H1 (cell line): ENCODE measurements at regions not wholly inside any gene's neighbourhood (a gene's known extent, or its start where the extent isn't known, plus 50 kb on each side); places are given as distances from the start of the nearest gene placed in this dataset.

Source experiments
- CTCF ChIA-PET: fragments of 300-600 bp; sonication (Branson Sonifier 250); formaldehyde crosslinking; loops from one replicate; lab custom pipeline; 2021; ENCODE audit not compliant: partially characterized antibody; lab: Charles Lee
- POLR2A ChIA-PET: fragments of 300-600 bp; sonication (Branson Sonifier 250); formaldehyde crosslinking; loops from one replicate; lab custom pipeline; 2021; ENCODE audit warnings: inconsistent platforms; ENCODE audit not compliant: partially characterized antibody; lab: Charles Lee
- DNase-seq, 2 experiments: peaks; one replicate each; pipeline versions ENCODE4 v3.0.0 to v3.0.0-alpha.2; 2010 to 2022; ENCODE audit warnings: low spot score in 2 of 2, low read depth in 1 of 2, mixed read lengths in 1 of 2
- FAIRE-seq: peaks from 2 replicates; lab custom pipeline; 2011; peaks lifted over from hg19 to GRCh38; lab: Jason Lieb, UNC
- H2AFZ ChIP-seq: 2 replicates; pipeline ENCODE4 v1.8.1; 2012; ENCODE audit warnings: low read length, inconsistent platforms
- H2AK5ac ChIP-seq: 2 replicates; pipeline ENCODE4 v1.6.1; 2013; ENCODE audit warnings: low read depth, low read length
- H2BK120ac ChIP-seq: replicated peaks from 2 replicates; pipeline ENCODE3; 2013; ENCODE audit warnings: low read depth, low read length, inconsistent platforms
- H2BK12ac ChIP-seq: 2 replicates; pipeline ENCODE4 v1.6.1; 2013; ENCODE audit warnings: low read depth, low read length
- H2BK15ac ChIP-seq: 2 replicates; pipeline ENCODE4 v1.6.1; 2013; ENCODE audit warnings: low read length
- H2BK20ac ChIP-seq: 2 replicates; pipeline ENCODE4 v1.6.1; 2013; ENCODE audit warnings: low read length
- H2BK5ac ChIP-seq: 2 replicates; pipeline ENCODE4 v1.6.1; 2013; ENCODE audit warnings: low read depth, low read length
- H3K14ac ChIP-seq: 2 replicates; pipeline ENCODE4 v1.6.1; 2013; ENCODE audit warnings: inconsistent platforms; ENCODE audit not compliant: insufficient read length
- H3K18ac ChIP-seq: 2 replicates; pipeline ENCODE4 v1.6.1; 2013; ENCODE audit warnings: low read length; ENCODE audit errors: extremely low read depth
- H3K23ac ChIP-seq: 2 replicates; pipeline ENCODE4 v1.6.1; 2013; ENCODE audit warnings: inconsistent platforms; ENCODE audit not compliant: insufficient read length
- H3K23me2 ChIP-seq: 2 replicates; pipeline ENCODE4 v1.6.1; 2013; ENCODE audit warnings: low read depth, low read length
- H3K27ac ChIP-seq: 2 replicates; pipeline ENCODE4 v1.6.1; 2011; ENCODE audit warnings: low read depth, low read length, inconsistent platforms
- H3K27me3 ChIP-seq, 4 experiments: replicated peaks in 1 of 4; 1 replicate in 1 of 4; 2 replicates in 3 of 4; pipeline versions ENCODE4 v1.6.1 to v1.8.1; 2011 to 2013; ENCODE audit warnings: low read length in 3 of 4, mild to moderate bottlenecking in 3 of 4, inconsistent platforms in 2 of 4, mixed read lengths in 2 of 4, moderate library complexity in 1 of 4; ENCODE audit not compliant: control insufficient read depth in 3 of 4, insufficient read depth in 3 of 4; ENCODE audit errors: extremely low read depth in 1 of 4
- H3K36me3 ChIP-seq, 4 experiments: 2 replicates each; pipeline versions ENCODE4 v1.6.1 to v1.8.1; 2011 to 2013; ENCODE audit warnings: mild to moderate bottlenecking in 4 of 4, low read length in 3 of 4, moderate library complexity in 2 of 4, control low read depth in 1 of 4, inconsistent platforms in 1 of 4; ENCODE audit not compliant: insufficient read depth in 4 of 4, control insufficient read depth in 2 of 4
- H3K4ac ChIP-seq: replicated peaks from 2 replicates; pipeline ENCODE3; 2013; ENCODE audit warnings: low read length, low read depth, mixed read lengths, inconsistent platforms; ENCODE audit not compliant: insufficient read length
- H3K4me1 ChIP-seq, 4 experiments: replicated peaks in 1 of 4; 1 replicate in 1 of 4; 2 replicates in 3 of 4; pipeline versions ENCODE4 v1.6.1 to v1.8.1; 2011 to 2013; ENCODE audit warnings: low read length in 3 of 4, inconsistent platforms in 2 of 4, mixed read lengths in 1 of 4; ENCODE audit not compliant: insufficient read depth in 4 of 4, control insufficient read depth in 3 of 4
- H3K4me2 ChIP-seq, 2 experiments: 2 replicates each; pipeline versions ENCODE4 v1.6.1 to v1.8.1; 2011 to 2013; ENCODE audit warnings: low read depth in 2 of 2, low read length in 2 of 2, control low read depth in 1 of 2, inconsistent platforms in 1 of 2, mild to moderate bottlenecking in 1 of 2; ENCODE audit not compliant: insufficient read depth in 1 of 2
- H3K4me3 ChIP-seq, 4 experiments: fragments of 200-600, 300-600 bp in 1 of 4; sonication (generic), shearing (Covaris generic), sonication (Bioruptor Twin) in 1 of 4; 2 replicates each; pipeline versions ENCODE4 v1.5.1 to v1.8.1; 2011 to 2016; ENCODE audit warnings: low read length in 4 of 4, low read depth in 3 of 4, control low read depth in 2 of 4, inconsistent platforms in 2 of 4, mild to moderate bottlenecking in 2 of 4, mixed read lengths in 1 of 4, moderate library complexity in 1 of 4; ENCODE audit not compliant: insufficient read depth in 2 of 4; ENCODE audit errors: extremely low read depth in 1 of 4
- H3K56ac ChIP-seq: replicated peaks from 2 replicates; pipeline ENCODE3; 2013; ENCODE audit warnings: low read depth, mild to moderate bottlenecking, mixed read lengths, low read length, inconsistent platforms; ENCODE audit not compliant: insufficient read length
- H3K79me1 ChIP-seq: 2 replicates; pipeline ENCODE4 v1.6.1; 2013; ENCODE audit warnings: low read depth, low read length, control low read depth
- H3K79me2 ChIP-seq, 2 experiments: 2 replicates each; pipeline versions ENCODE4 v1.6.1 to v1.8.1; 2012 to 2013; ENCODE audit warnings: low read length in 2 of 2, mild to moderate bottlenecking in 2 of 2, inconsistent platforms in 1 of 2; ENCODE audit not compliant: insufficient read depth in 2 of 2, control insufficient read depth in 1 of 2
- H3K9ac ChIP-seq, 4 experiments: replicated peaks in 1 of 4; 1 replicate in 1 of 4; 2 replicates in 3 of 4; pipeline versions ENCODE4 v1.6.1 to v1.8.1; 2011 to 2013; ENCODE audit warnings: low read depth in 3 of 4, low read length in 3 of 4, control low read depth in 2 of 4, mild to moderate bottlenecking in 2 of 4, moderate library complexity in 2 of 4, inconsistent platforms in 1 of 4; ENCODE audit errors: extremely low read depth in 1 of 4
- H3K9me3 ChIP-seq, 2 experiments: 2 replicates each; pipeline versions ENCODE4 v1.6.1 to v1.8.1; 2012 to 2013; ENCODE audit warnings: mild to moderate bottlenecking in 2 of 2, moderate library complexity in 2 of 2, control low read depth in 1 of 2, inconsistent platforms in 1 of 2, low read depth in 1 of 2, low read length in 1 of 2, mixed read lengths in 1 of 2; ENCODE audit not compliant: insufficient read depth in 2 of 2
- H4K20me1 ChIP-seq, 2 experiments: replicated peaks in 1 of 2; 2 replicates each; pipeline versions ENCODE3 to v1.8.1; 2011 to 2013; ENCODE audit warnings: inconsistent platforms in 2 of 2, low read length in 2 of 2, mild to moderate bottlenecking in 1 of 2; ENCODE audit not compliant: insufficient read depth in 2 of 2, control insufficient read depth in 1 of 2
- H4K5ac ChIP-seq: 2 replicates; pipeline ENCODE4 v1.6.1; 2013; ENCODE audit warnings: low read length, low read depth, mixed read lengths, inconsistent platforms; ENCODE audit not compliant: insufficient read length
- H4K8ac ChIP-seq: 2 replicates; pipeline ENCODE4 v1.8.0; 2013; ENCODE audit warnings: mild to moderate bottlenecking, moderate library complexity, low read length, inconsistent platforms; ENCODE audit not compliant: insufficient read depth; ENCODE audit errors: extremely low read depth
- H4K91ac ChIP-seq: replicated peaks from 2 replicates; pipeline ENCODE3; 2013; ENCODE audit warnings: low read length, mixed read lengths, inconsistent platforms; ENCODE audit not compliant: insufficient read length
- WGBS, 2 experiments: shearing (Covaris generic) in 1 of 2; methylation state at CpG; one replicate each; pipeline versions ENCODE4 v1.1.6 to v1.1.7; 2013 to 2015; ENCODE audit warnings: low lambda C conversion rate in 2 of 2, mixed read lengths in 2 of 2, inconsistent platforms in 1 of 2, low coverage in 1 of 2, missing lambda C conversion rate in 1 of 2; ENCODE audit not compliant: insufficient replicate concordance in 2 of 2, insufficient coverage in 1 of 2, insufficient read length in 1 of 2; ENCODE audit errors: extremely low coverage in 1 of 2, missing lambda C conversion rate in 1 of 2; 5-methylcytosine and 5-hydroxymethylcytosine counted together
- TF ChIP-seq, protein P1 (sequence below): IDR thresholded peaks from 2 replicates; pipeline ENCODE4 v1.6.1; 2012; ENCODE audit warnings: inconsistent platforms

DNA sequence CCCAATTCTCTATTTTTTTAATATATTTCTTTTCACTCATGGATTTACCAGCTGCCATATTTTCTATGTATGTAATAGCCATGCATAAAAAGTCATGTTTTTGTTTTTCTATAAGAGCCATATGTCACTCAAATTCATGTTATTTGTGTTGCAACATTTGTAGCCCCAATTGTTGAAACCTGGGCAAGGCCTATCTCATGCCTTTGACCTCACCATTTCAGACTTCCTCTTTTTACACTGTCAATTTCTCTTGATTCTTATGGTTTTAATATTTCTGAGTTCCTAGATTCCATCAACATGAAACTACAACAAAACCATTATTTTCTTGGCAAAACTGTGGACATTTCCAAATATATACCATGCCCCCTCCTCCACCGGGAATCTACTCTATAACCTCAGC, 647.5 kb downstream of the C12orf50 start:
- Histone ChIP-seq H3K23me2 (no peaks in the 10 kb centered on the region), H2BK15ac (no peak overlapping the region), H3K4me2 (no peak overlapping the region), H3K79me2 (no peaks in the 10 kb centered on the region), H3K79me1 (no peaks in the 10 kb centered on the region), H2BK5ac (no peak overlapping the region), H3K27ac (no peak overlapping the region), H2AFZ (no peak overlapping the region), H2BK120ac (no peak overlapping the region), H3K9me3 (no peaks in the 10 kb centered on the region), H3K9ac (no peak overlapping the region), H2AK5ac (no peak overlapping the region), H3K4ac (no peak overlapping the region), H3K27me3 (no peaks in the 10 kb centered on the region), H3K4me3 (no peak overlapping the region), H3K36me3 (no peaks in the 10 kb centered on the region), H3K23ac (no peak overlapping the region), H3K56ac (no peak overlapping the region), H4K20me1 (no peaks in the 10 kb centered on the region), H4K8ac (no peak overlapping the region), H4K5ac (no peak overlapping the region), H3K18ac (no peak overlapping the region), H3K4me1 (no peaks in the 10 kb centered on the region), H2BK12ac (no peak overlapping the region), H4K91ac (no peak overlapping the region), H2BK20ac (no peak overlapping the region), H3K14ac (no peak overlapping the region)
- no peak for FAIRE-seq
- ChIA-PET POLR2A (no interaction called here), CTCF (no interaction called here)
- WGBS, 2 experiments: 86% methylated on average over 1 of the region's 1 CpG; no CpG with 5 or more reads in 1 of the 2 experiments
- TF ChIP-seq, protein P1, sequence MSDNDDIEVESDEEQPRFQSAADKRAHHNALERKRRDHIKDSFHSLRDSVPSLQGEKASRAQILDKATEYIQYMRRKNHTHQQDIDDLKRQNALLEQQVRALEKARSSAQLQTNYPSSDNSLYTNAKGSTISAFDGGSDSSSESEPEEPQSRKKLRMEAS: no peak
- no peak for DNase-seq
